ENCODE measurements at regions not wholly inside any gene's neighbourhood (a gene's known extent, or its start where the extent isn't known, plus 50 kb on each side); places are given as distances from the start of the nearest gene placed in this dataset.

GRCh38 chr22:48309115-48309705 is 1518.5 kb downstream of the BRD1 start:
- Mint-ChIP-seq H3K4me3 (no peak overlapping the region), H3K27ac (peak overlapping the region in 1 of 8 donors; percentile 57), H3K36me3 (no peaks in the 10 kb centered on the region), H3K9me3 (peaks cover 6 to 18% (median 15%) of the 10 kb centered on the region in 5 donors), H3K4me1 (no peaks in the 10 kb centered on the region), H3K27me3 (peaks cover 5% of the 10 kb centered on the region in 2 donors)
- Histone ChIP-seq H3K4me3 (ENCODE audit: low read length) (no peak overlapping the region), H3K27me3 (ENCODE audit: insufficient read depth, low read length, poor library complexity, severe bottlenecking) (no peaks in the 10 kb centered on the region), H3K4me1 (ENCODE audit: insufficient read depth, low read length) (no peaks in the 10 kb centered on the region), H3K36me3 (ENCODE audit: insufficient read depth, low read length) (no peaks in the 10 kb centered on the region), H3K27ac (ENCODE audit: low read depth, low read length) (no peak overlapping the region), H3K9me3 (ENCODE audit: low read length) (no peaks in the 10 kb centered on the region)
- ChIA-PET POLR2A (no interaction called here), CTCF (no interaction called here)
- DNase-seq: no peak

GRCh38 chr22:48307931-48308330 is 1519.7 kb downstream of the BRD1 start:
- H3K9me3 Mint-ChIP-seq: peaks cover 6 to 15% (median 11%) of the 10 kb centered on the region in 5 donors
- ChIA-PET POLR2A (no interaction called here), CTCF (no interaction called here)
- Histone ChIP-seq H3K36me3 (ENCODE audit: insufficient read depth, low read length) (no peaks in the 10 kb centered on the region), H3K4me1 (ENCODE audit: insufficient read depth, low read length) (no peaks in the 10 kb centered on the region), H3K4me3 (ENCODE audit: low read length) (no peak overlapping the region), H3K27ac (ENCODE audit: low read depth, low read length) (no peak overlapping the region), H3K9me3 (ENCODE audit: low read length) (no peaks in the 10 kb centered on the region), H3K27me3 (ENCODE audit: insufficient read depth, low read length, poor library complexity, severe bottlenecking) (no peaks in the 10 kb centered on the region)
- DNase-seq: no peak
- no peaks in the 10 kb centered on the region for H3K36me3 Mint-ChIP-seq
- no peak overlapping the region for H3K4me3 Mint-ChIP-seq
- no peak overlapping the region for H3K27ac Mint-ChIP-seq
- H3K4me1 Mint-ChIP-seq: no peaks in the 10 kb centered on the region
- H3K27me3 Mint-ChIP-seq: peaks cover 4 to 7% of the 10 kb centered on the region in 2 donors

- Mint-ChIP-seq H3K4me3 (no peak overlapping the region), H3K27me3 (peaks cover 4 to 7% of the 10 kb centered on the region in 2 donors), H3K27ac (no peak overlapping the region), H3K36me3 (no peaks in the 10 kb centered on the region), H3K4me1 (no peaks in the 10 kb centered on the region), H3K9me3 (peaks cover 3 to 15% (median 8%) of the 10 kb centered on the region in 5 donors)
- H3K27me3 ChIP-seq (ENCODE audit: insufficient read depth, low read length, poor library complexity, severe bottlenecking): no peaks in the 10 kb centered on the region
- ChIA-PET POLR2A (no interaction called here), CTCF (no interaction called here)
- no peak overlapping the region for H3K27ac ChIP-seq (ENCODE audit: low read depth, low read length)
- H3K4me3 ChIP-seq (ENCODE audit: low read length): no peak overlapping the region
- no peak for DNase-seq
- no peaks in the 10 kb centered on the region for H3K4me1 ChIP-seq (ENCODE audit: insufficient read depth, low read length)
- no peaks in the 10 kb centered on the region for H3K9me3 ChIP-seq (ENCODE audit: low read length)
- no peaks in the 10 kb centered on the region for H3K36me3 ChIP-seq (ENCODE audit: insufficient read depth, low read length)
Measured at GRCh38 chr22:48306785-48307510, 1520.7 kb downstream of the BRD1 start.

GRCh38 chr22:48306284-48306683 is 1521.4 kb downstream of the BRD1 start:
- ChIA-PET CTCF (no interaction called here), POLR2A (no interaction called here)
- DNase-seq: no peak
- H3K27ac ChIP-seq (ENCODE audit: low read depth, low read length): no peak overlapping the region
- Mint-ChIP-seq H3K27me3 (peaks cover 4 to 7% of the 10 kb centered on the region in 2 donors), H3K36me3 (no peaks in the 10 kb centered on the region), H3K27ac (no peak overlapping the region), H3K4me3 (no peak overlapping the region), H3K9me3 (peaks cover 0 to 9% (median 3%) of the 10 kb centered on the region in 5 donors), H3K4me1 (no peaks in the 10 kb centered on the region)
- H3K4me1 ChIP-seq (ENCODE audit: insufficient read depth, low read length): no peaks in the 10 kb centered on the region
- no peaks in the 10 kb centered on the region for H3K9me3 ChIP-seq (ENCODE audit: low read length)
- no peaks in the 10 kb centered on the region for H3K36me3 ChIP-seq (ENCODE audit: insufficient read depth, low read length)
- no peak overlapping the region for H3K4me3 ChIP-seq (ENCODE audit: low read length)
- no peaks in the 10 kb centered on the region for H3K27me3 ChIP-seq (ENCODE audit: insufficient read depth, low read length, poor library complexity, severe bottlenecking)

- Mint-ChIP-seq H3K36me3 (no peaks in the 10 kb centered on the region), H3K4me1 (no peaks in the 10 kb centered on the region)
Measured at GRCh38 chr22:48305726-48306235, 1521.9 kb downstream of the BRD1 start.

GRCh38 chr22:48303369-48303725 is 1524.3 kb downstream of the BRD1 start:
- Mint-ChIP-seq H3K27ac (no peak overlapping the region), H3K27me3 (peaks cover 4 to 10% of the 10 kb centered on the region in 2 donors), H3K9me3 (no peaks in the 10 kb centered on the region), H3K4me3 (no peak overlapping the region), H3K4me1 (no peaks in the 10 kb centered on the region), H3K36me3 (no peaks in the 10 kb centered on the region)
- Histone ChIP-seq H3K9me3 (ENCODE audit: low read length) (no peaks in the 10 kb centered on the region), H3K27me3 (ENCODE audit: insufficient read depth, low read length, poor library complexity, severe bottlenecking) (no peaks in the 10 kb centered on the region), H3K36me3 (ENCODE audit: insufficient read depth, low read length) (no peaks in the 10 kb centered on the region), H3K27ac (ENCODE audit: low read depth, low read length) (no peak overlapping the region), H3K4me3 (ENCODE audit: low read length) (no peak overlapping the region), H3K4me1 (ENCODE audit: insufficient read depth, low read length) (no peaks in the 10 kb centered on the region)
- DNase-seq: no peak
- ChIA-PET CTCF (no interaction called here), POLR2A (no interaction called here)

More at GRCh38 chr22:48305726-48306235, 1521.9 kb downstream of the BRD1 start:
- CTCF ChIA-PET: no interaction called here
- POLR2A ChIA-PET: no interaction called here
- DNase-seq: no peak
- Mint-ChIP-seq H3K9me3 (peaks cover 0 to 6% (median 0%) of the 10 kb centered on the region in 5 donors), H3K4me3 (no peak overlapping the region), H3K27ac (no peak overlapping the region), H3K27me3 (peaks cover 4 to 7% of the 10 kb centered on the region in 2 donors)
- Histone ChIP-seq H3K4me1 (ENCODE audit: insufficient read depth, low read length) (no peaks in the 10 kb centered on the region), H3K36me3 (ENCODE audit: insufficient read depth, low read length) (no peaks in the 10 kb centered on the region), H3K9me3 (ENCODE audit: low read length) (no peaks in the 10 kb centered on the region), H3K27me3 (ENCODE audit: insufficient read depth, low read length, poor library complexity, severe bottlenecking) (no peaks in the 10 kb centered on the region), H3K4me3 (ENCODE audit: low read length) (no peak overlapping the region), H3K27ac (ENCODE audit: low read depth, low read length) (no peak overlapping the region)

GRCh38 chr22:48302657-48303368 is 1524.9 kb downstream of the BRD1 start:
- peaks cover 4 to 10% of the 10 kb centered on the region in 2 donors for H3K27me3 Mint-ChIP-seq
- H3K27ac Mint-ChIP-seq: peak overlapping the region in 1 of 8 donors; percentile 64
- H3K36me3 ChIP-seq (ENCODE audit: insufficient read depth, low read length): no peaks in the 10 kb centered on the region
- no peak overlapping the region for H3K4me3 ChIP-seq (ENCODE audit: low read length)
- H3K9me3 Mint-ChIP-seq: no peaks in the 10 kb centered on the region
- H3K27me3 ChIP-seq (ENCODE audit: insufficient read depth, low read length, poor library complexity, severe bottlenecking): no peaks in the 10 kb centered on the region
- ChIA-PET CTCF (no interaction called here), POLR2A (no interaction called here)
- H3K4me1 ChIP-seq (ENCODE audit: insufficient read depth, low read length): no peaks in the 10 kb centered on the region
- no peaks in the 10 kb centered on the region for H3K9me3 ChIP-seq (ENCODE audit: low read length)
- H3K27ac ChIP-seq (ENCODE audit: low read depth, low read length): no peak overlapping the region
- no peaks in the 10 kb centered on the region for H3K36me3 Mint-ChIP-seq
- peak in 1 of 5 donors; percentile 30 for DNase-seq
- no peaks in the 10 kb centered on the region for H3K4me1 Mint-ChIP-seq
- H3K4me3 Mint-ChIP-seq: no peak overlapping the region

- no peaks in the 10 kb centered on the region for H3K9me3 ChIP-seq (ENCODE audit: low read length)
- H3K36me3 ChIP-seq (ENCODE audit: insufficient read depth, low read length): no peaks in the 10 kb centered on the region
- POLR2A ChIA-PET: no interaction called here
- peak overlapping the region in 1 of 8 donors; percentile 56 for H3K27ac Mint-ChIP-seq
- H3K4me3 Mint-ChIP-seq: no peak overlapping the region
- H3K4me1 Mint-ChIP-seq: no peaks in the 10 kb centered on the region
- H3K27ac ChIP-seq (ENCODE audit: low read depth, low read length): no peak overlapping the region
- H3K27me3 ChIP-seq (ENCODE audit: insufficient read depth, low read length, poor library complexity, severe bottlenecking): no peaks in the 10 kb centered on the region
- H3K4me1 ChIP-seq (ENCODE audit: insufficient read depth, low read length): no peaks in the 10 kb centered on the region
- CTCF ChIA-PET: no interaction called here
- no peak for DNase-seq
- H3K9me3 Mint-ChIP-seq: no peaks in the 10 kb centered on the region
- H3K4me3 ChIP-seq (ENCODE audit: low read length): no peak overlapping the region
- H3K27me3 Mint-ChIP-seq: peaks cover 4 to 10% of the 10 kb centered on the region in 2 donors
- no peaks in the 10 kb centered on the region for H3K36me3 Mint-ChIP-seq
Measured at GRCh38 chr22:48301908-48302307, 1525.8 kb downstream of the BRD1 start.

All from CD8-positive, alpha-beta memory T cell (primary cell).